ENCODE measurements at regions not wholly inside any gene's neighbourhood (a gene's known extent, or its start where the extent isn't known, plus 50 kb on each side); places are given as distances from the start of the nearest gene placed in this dataset.

DNA sequence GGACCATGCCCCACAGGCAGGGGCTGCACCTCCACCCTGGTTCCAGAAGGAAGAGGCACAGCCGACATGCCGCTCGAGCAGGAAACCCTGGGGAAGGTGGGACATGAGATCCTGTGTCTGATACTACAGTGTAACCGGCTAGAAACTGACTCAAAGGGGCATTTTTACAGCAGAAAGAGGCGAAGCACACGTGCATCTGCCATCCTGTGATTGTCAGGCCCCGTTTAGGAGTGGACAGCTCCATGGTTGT is 62.7 kb downstream of the SIK1 start:
- no peak for DNase-seq (ENCODE audit: low spot score)

- DNase-seq (ENCODE audit: low spot score): no peak
Measured at GRCh38 chr21:43363506-43364260, 63.2 kb downstream of the SIK1 start.

- DNase-seq (ENCODE audit: low spot score): no peak
Measured at GRCh38 chr21:43362915-43363314, 64.0 kb downstream of the SIK1 start.

GRCh38 chr21:43362321-43362791 is 64.6 kb downstream of the SIK1 start:
- DNase-seq (ENCODE audit: low spot score): no peak

GRCh38 chr21:43361493-43362296 is 65.2 kb downstream of the SIK1 start:
- no peak for DNase-seq (ENCODE audit: low spot score)

DNA sequence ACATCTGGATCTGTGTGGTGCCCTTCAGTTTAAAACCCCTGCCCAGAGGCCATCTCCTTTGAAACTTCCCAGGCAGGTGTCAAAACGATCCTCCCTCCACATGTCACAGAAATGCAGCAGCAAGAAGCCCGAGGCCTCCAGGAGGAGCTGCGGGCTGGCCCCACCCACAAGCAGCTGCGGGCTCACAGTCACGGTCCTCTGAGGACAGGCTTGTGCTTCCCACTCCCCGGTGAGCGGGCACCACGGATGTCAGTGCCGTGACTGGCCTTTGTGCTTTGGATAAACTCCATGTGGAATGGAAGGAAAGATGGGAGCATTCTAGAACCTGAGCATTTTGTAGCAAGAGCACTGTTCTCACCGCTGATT is 65.8 kb downstream of the SIK1 start:
- no peak for DNase-seq (ENCODE audit: low spot score)

- no peak for DNase-seq (ENCODE audit: low spot score)
Measured at GRCh38 chr21:43360441-43361126, 66.3 kb downstream of the SIK1 start.

DNA sequence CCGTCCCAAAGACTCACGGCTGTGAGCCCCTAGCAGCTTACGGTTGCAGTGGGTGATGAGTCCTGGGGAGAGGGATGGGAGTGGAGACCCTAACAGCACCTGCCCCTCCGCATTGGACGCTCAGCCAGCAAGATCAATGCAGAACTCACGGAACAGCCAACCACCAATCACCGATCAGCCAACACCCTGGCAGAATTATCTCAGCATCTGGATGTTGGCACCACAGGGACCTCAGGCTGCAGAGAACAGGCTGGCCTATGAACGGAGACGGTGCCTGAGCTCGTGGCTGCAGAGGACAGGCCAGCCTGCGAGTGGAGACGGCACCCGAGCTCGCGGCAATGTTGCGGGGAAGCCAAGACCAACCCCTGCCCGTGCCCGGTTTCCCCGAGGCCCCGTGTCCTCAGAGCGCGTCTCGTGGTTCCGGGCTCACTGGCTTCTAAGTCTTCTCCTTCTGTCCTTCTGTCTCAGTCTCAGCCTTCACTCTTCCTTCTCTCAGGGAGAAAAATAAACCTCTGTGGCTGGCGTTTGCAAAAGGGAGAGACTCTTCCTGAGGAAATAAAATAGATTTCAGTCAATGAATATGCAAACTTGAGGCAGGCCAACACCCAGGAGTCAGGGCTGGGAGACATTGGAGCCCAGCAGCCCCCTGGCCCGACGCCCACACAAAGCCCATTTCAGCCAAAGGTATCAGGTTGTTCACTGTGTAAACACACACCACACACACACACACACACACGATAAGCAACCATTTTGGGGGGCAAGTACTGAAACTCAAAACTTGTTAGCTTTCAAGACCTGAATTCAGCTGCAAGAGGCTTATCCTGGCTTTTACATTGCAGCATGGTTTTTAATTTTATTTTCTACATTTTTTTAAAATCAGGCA is 67.8 kb downstream of the SIK1 start:
- DNase-seq (ENCODE audit: low spot score): no peak

DNA sequence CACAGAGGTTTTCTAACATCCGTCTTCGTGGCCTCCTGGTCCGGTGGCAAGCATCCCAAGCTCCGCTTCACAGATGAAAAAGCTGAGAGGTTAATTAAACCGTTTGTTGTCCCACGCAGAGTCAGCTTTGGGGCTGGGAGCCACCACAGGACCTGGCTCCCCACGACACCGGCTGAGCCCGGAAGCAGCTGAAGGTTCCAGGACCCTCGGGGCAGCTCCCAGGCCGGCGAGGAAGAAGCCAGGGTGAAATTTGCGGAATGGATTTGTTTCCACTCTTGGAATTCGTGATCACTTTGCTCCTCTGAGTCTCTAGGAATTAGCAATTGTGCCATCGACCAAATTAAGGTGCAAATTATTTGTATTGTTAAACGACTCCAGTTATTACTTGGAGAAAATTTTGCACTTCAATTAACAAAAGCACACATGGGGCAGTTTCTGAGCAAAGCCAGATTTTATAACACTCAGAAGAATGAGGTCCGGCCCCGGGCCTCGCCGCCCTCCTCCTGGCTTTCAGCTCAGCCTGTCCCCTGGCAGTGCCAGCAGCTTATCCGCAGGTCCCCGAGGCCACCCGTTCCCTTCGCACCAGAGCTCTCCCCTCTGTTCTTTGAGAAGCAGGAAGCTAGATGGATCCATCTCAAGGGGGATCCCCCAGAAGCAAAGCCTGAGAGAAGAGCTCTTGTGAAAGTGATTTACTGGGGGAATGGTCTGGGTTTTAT is 69.1 kb downstream of the SIK1 start:
- no peak for DNase-seq (ENCODE audit: low spot score)

DNA sequence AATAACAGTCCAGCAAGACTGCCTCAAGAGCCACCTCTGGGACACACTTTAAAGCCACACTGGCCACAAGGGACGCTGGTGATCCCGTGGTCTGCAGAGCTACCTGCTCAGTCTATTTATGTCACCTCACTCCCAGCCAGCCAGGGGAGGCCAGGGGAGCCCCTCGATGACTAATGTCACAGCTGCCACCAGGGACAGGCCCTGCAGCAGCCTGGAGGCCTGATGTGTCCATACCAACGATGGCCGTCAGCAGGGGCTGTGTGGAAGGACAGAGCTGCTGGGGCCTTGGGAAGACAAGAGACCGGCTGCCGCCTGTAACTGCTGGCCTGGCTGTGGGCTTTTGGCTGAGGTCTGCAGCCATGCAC is 71.0 kb downstream of the SIK1 start:
- DNase-seq (ENCODE audit: low spot score): no peak

GRCh38 chr21:43355266-43355924 is 71.5 kb downstream of the SIK1 start:
- DNase-seq (ENCODE audit: low spot score): no peak

GRCh38 chr21:43354666-43355065 is 72.3 kb downstream of the SIK1 start:
- no peak for DNase-seq (ENCODE audit: low spot score)

DNA sequence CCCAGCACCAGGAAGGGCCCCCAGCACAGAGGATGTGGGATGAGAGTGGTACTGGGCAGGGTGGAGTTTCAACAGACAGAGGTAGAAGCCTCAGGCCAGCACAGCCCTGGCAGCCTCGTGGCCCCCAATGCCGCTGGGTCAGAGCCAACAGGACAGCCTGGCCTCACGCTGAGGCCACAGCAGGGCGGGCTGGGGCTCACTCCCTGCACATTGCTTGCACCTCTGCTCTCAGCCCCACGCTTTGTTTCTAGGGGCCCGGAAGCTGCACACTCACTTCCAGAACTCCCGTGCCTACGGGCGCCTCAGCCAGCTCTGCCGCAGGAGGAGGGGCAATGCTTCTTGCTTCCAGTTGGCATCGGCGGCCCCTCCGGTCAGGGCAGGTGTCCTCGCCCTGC is 72.9 kb downstream of the SIK1 start:
- no peak for DNase-seq (ENCODE audit: low spot score)

GRCh38 chr21:43353282-43354025 is 73.5 kb downstream of the SIK1 start:
- no peak for DNase-seq (ENCODE audit: low spot score)

GRCh38 chr21:43352568-43353281 is 74.2 kb downstream of the SIK1 start:
- peak; percentile 4 for DNase-seq (ENCODE audit: low spot score)

DNA sequence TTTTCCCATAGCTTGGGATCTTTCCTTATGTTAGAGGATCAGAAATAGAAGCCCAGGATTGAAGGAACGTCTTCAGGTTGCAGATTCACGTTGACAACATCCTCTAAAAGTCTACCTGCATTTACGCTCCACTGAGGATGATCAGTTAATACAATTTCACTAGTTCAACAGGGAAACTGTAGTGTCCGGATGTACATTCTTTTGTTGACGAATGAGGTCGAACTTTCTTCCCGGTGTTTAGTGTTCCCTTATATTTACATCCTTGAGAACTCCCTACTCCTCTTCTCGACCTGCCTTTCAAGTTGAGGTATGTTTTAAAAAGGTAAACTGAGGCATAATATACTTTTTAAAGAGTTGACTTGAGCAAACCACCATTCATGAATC is 74.8 kb downstream of the SIK1 start:
- DNase-seq (ENCODE audit: low spot score): no peak

GRCh38 chr21:43351501-43352153 is 75.3 kb downstream of the SIK1 start:
- no peak for DNase-seq (ENCODE audit: low spot score)

DNA sequence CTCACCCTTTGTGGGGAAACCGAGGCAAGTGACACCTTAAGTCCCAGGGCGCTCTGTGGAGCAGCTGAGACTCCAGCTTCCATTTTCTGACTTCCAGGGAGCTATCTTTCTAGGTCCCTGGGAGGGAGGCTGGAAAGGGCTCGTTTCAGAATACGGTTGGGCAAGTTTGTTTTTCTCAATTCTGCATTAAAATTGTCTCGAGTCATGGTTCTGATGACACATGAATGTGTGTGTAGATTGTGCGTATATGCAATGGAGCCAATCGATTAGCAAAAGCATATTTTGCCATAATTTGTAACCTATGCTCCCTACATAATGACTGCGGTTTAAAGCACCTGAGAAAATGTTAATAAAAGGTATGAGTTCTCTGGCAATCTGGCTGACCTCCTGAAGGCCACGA is 77.3 kb downstream of the SIK1 start:
- no peak for DNase-seq (ENCODE audit: low spot score)

GRCh38 chr21:43348801-43349261 is 78.1 kb downstream of the SIK1 start:
- DNase-seq (ENCODE audit: low spot score): no peak
